Endodermal cell (in vitro differentiated cells): ENCODE measurements at regions not wholly inside any gene's neighbourhood (a gene's known extent, or its start where the extent isn't known, plus 50 kb on each side); places are given as distances from the start of the nearest gene placed in this dataset.

ENCODE experiments used
- DNase-seq: peaks from one replicate; pipeline ENCODE4 v3.0.0-alpha.2; 2017
- H3K27ac ChIP-seq: 2 replicates; pipeline ENCODE4 v1.5.1; 2013; ENCODE audit warnings: mild to moderate bottlenecking, low read depth, low read length, moderate library complexity
- H3K27me3 ChIP-seq: 2 replicates; pipeline ENCODE4 v1.6.1; 2013; ENCODE audit warnings: mild to moderate bottlenecking, low read length, moderate library complexity; ENCODE audit not compliant: insufficient read depth, control insufficient read depth, poor library complexity, severe bottlenecking
- H3K36me3 ChIP-seq: 2 replicates; pipeline ENCODE4 v1.7.0; 2013; ENCODE audit warnings: mild to moderate bottlenecking, low read length, moderate library complexity; ENCODE audit not compliant: control insufficient read depth, insufficient read depth
- H3K4me1 ChIP-seq: one replicate; pipeline ENCODE4 v1.7.0; 2013; ENCODE audit warnings: low read length; ENCODE audit not compliant: control insufficient read depth, insufficient read depth
- H3K4me3 ChIP-seq: 2 replicates; pipeline ENCODE4 v1.5.1; 2013; ENCODE audit warnings: mild to moderate bottlenecking, low read length, moderate library complexity
- H3K9ac ChIP-seq: 2 replicates; pipeline ENCODE4 v1.6.1; 2013; ENCODE audit warnings: mild to moderate bottlenecking, low read length, moderate library complexity; ENCODE audit not compliant: poor library complexity, severe bottlenecking; ENCODE audit errors: extremely low read depth
- H3K9me3 ChIP-seq: 2 replicates; pipeline ENCODE4 v1.6.1; 2013; ENCODE audit warnings: mild to moderate bottlenecking, low read length, moderate library complexity; ENCODE audit not compliant: control insufficient read depth
- H3K27ac Mint-ChIP-seq: 2 replicates; pipeline ENCODE4 v1.8.0; 2020; ENCODE audit warnings: mixed read lengths
- H3K27me3 Mint-ChIP-seq: 2 replicates; pipeline ENCODE4 v1.8.0; 2021; ENCODE audit warnings: mild to moderate bottlenecking, mixed read lengths; ENCODE audit not compliant: insufficient read depth
- H3K36me3 Mint-ChIP-seq: 2 replicates; pipeline ENCODE4 v1.8.0; 2020; ENCODE audit warnings: low read depth, mixed read lengths
- H3K4me1 Mint-ChIP-seq: 2 replicates; pipeline ENCODE4 v1.8.0; 2020; ENCODE audit warnings: mixed read lengths
- H3K4me3 Mint-ChIP-seq: 2 replicates; pipeline ENCODE4 v1.8.0; 2020; ENCODE audit warnings: mild to moderate bottlenecking, moderate library complexity, mixed read lengths
- H3K9me3 Mint-ChIP-seq: 2 replicates; pipeline ENCODE4 v1.8.0; 2020; ENCODE audit warnings: mild to moderate bottlenecking, mixed read lengths
- WGBS, 2 experiments: methylation state at CpG; one replicate each; pipeline versions ENCODE4 v1.1.5 to v1.1.7; 2013; ENCODE audit warnings: missing lambda C conversion rate in 2 of 2, mixed read lengths in 1 of 2; ENCODE audit not compliant: insufficient coverage in 1 of 2, insufficient read length in 1 of 2; 5-methylcytosine and 5-hydroxymethylcytosine counted together
- TF ChIP-seq, protein P1 (sequence below): fragments of 200-600 bp; sonication (generic); conservative IDR thresholded peaks from 2 replicates; pipeline ENCODE4 v1.5.0; 2021; ENCODE audit warnings: antibody characterized with exemption, mild to moderate bottlenecking

GRCh38 chr4:126937846-126938422 lies 694.8 kb upstream of the INTU start:
- H3K27ac ChIP-seq = no peak overlapping the region
- H3K9me3 ChIP-seq = no peaks in the 10 kb centered on the region
- H3K9me3 Mint-ChIP-seq = no peaks in the 10 kb centered on the region
- H3K27me3 Mint-ChIP-seq = no peaks in the 10 kb centered on the region
- TF ChIP-seq, protein P1, sequence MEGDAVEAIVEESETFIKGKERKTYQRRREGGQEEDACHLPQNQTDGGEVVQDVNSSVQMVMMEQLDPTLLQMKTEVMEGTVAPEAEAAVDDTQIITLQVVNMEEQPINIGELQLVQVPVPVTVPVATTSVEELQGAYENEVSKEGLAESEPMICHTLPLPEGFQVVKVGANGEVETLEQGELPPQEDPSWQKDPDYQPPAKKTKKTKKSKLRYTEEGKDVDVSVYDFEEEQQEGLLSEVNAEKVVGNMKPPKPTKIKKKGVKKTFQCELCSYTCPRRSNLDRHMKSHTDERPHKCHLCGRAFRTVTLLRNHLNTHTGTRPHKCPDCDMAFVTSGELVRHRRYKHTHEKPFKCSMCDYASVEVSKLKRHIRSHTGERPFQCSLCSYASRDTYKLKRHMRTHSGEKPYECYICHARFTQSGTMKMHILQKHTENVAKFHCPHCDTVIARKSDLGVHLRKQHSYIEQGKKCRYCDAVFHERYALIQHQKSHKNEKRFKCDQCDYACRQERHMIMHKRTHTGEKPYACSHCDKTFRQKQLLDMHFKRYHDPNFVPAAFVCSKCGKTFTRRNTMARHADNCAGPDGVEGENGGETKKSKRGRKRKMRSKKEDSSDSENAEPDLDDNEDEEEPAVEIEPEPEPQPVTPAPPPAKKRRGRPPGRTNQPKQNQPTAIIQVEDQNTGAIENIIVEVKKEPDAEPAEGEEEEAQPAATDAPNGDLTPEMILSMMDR = no peak
- no peak overlapping the region for H3K4me3 Mint-ChIP-seq
- no peak overlapping the region for H3K4me3 ChIP-seq
- DNase-seq = no peak
- no peak overlapping the region for H3K27ac Mint-ChIP-seq
- no peaks in the 10 kb centered on the region for H3K36me3 ChIP-seq
- no peaks in the 10 kb centered on the region for H3K4me1 ChIP-seq
- peaks cover 4% of the 10 kb centered on the region for H3K4me1 Mint-ChIP-seq
- H3K27me3 ChIP-seq = no peaks in the 10 kb centered on the region
- H3K9ac ChIP-seq = no peak overlapping the region
- H3K36me3 Mint-ChIP-seq = no peaks in the 10 kb centered on the region
- WGBS, 2 experiments = 93% methylated on average over 2 of the region's 2 CpGs; no CpG with 5 or more reads in 1 of the 2 experiments

DNA sequence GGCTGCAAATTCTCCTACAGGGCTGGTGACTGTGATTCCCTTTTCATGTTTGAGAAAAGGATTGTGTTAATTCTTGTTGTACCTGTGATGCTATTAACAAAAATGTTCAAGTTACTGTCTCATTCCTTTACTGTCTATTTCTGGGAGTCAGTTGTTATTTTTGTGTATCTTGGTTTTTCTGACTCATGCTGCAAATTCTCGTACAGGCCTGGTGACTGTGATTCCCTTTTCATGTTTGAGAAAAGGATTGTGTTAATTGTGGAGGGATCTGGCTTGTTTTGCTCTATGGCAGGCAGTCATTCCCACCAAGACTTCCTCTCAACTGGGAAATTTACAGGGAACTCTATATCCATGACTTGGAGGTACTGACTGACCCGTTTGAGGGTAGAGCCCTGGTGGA lies 693.4 kb upstream of the INTU start:
- no peaks in the 10 kb centered on the region for H3K4me1 ChIP-seq
- no peaks in the 10 kb centered on the region for H3K9me3 Mint-ChIP-seq
- 81% methylated on average over 2 of the region's 2 CpGs; no CpG with 5 or more reads in 1 of the 2 experiments for WGBS, 2 experiments
- peaks cover 4% of the 10 kb centered on the region for H3K4me1 Mint-ChIP-seq
- H3K9me3 ChIP-seq = no peaks in the 10 kb centered on the region
- no peak overlapping the region for H3K27ac Mint-ChIP-seq
- DNase-seq = no peak
- H3K27ac ChIP-seq = no peak overlapping the region
- no peaks in the 10 kb centered on the region for H3K36me3 ChIP-seq
- H3K27me3 Mint-ChIP-seq = no peaks in the 10 kb centered on the region
- H3K4me3 ChIP-seq = no peak overlapping the region
- no peaks in the 10 kb centered on the region for H3K27me3 ChIP-seq
- H3K4me3 Mint-ChIP-seq = no peak overlapping the region
- TF ChIP-seq, protein P1 = no peak
- H3K9ac ChIP-seq = no peak overlapping the region
- H3K36me3 Mint-ChIP-seq = no peaks in the 10 kb centered on the region

DNA sequence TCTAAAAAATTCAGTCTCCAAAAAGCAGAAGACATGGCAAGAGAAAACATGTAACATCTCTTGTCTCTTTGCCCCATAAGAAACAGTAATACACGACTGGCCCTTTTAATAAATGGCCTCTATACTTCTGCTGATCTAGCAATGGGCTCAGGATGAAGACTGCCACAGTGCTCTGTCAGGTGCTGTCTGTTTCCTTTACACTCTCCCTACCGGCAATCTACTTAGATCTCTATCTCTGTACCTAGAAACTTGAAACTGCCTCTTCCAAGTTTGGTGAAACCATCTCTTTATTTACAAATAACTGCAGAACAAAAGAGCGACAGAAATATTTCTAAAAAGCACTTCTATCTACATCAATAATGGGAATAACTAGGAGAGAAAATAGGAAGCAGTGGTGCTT lies 685.2 kb upstream of the INTU start:
- Mint-ChIP-seq H3K4me1 (no peaks in the 10 kb centered on the region), H3K4me3 (no peak overlapping the region)
- WGBS, 2 experiments = 85 to 94% methylated on average over 2 of the region's 3 CpGs

More for the DNA sequence above, 685.2 kb upstream of the INTU start:
- Mint-ChIP-seq H3K9me3 (no peaks in the 10 kb centered on the region), H3K36me3 (no peaks in the 10 kb centered on the region), H3K27me3 (no peaks in the 10 kb centered on the region), H3K27ac (no peak overlapping the region)
- H3K9ac ChIP-seq = no peak overlapping the region
- no peaks in the 10 kb centered on the region for H3K36me3 ChIP-seq
- H3K4me1 ChIP-seq = no peaks in the 10 kb centered on the region
- TF ChIP-seq, protein P1 = no peak
- no peak overlapping the region for H3K27ac ChIP-seq
- H3K27me3 ChIP-seq = no peaks in the 10 kb centered on the region
- DNase-seq = no peak
- no peak overlapping the region for H3K4me3 ChIP-seq
- H3K9me3 ChIP-seq = no peaks in the 10 kb centered on the region
